ENCODE measurements at regions not wholly inside any gene's neighbourhood (a gene's known extent, or its start where the extent isn't known, plus 50 kb on each side); places are given as distances from the start of the nearest gene placed in this dataset.

DNA sequence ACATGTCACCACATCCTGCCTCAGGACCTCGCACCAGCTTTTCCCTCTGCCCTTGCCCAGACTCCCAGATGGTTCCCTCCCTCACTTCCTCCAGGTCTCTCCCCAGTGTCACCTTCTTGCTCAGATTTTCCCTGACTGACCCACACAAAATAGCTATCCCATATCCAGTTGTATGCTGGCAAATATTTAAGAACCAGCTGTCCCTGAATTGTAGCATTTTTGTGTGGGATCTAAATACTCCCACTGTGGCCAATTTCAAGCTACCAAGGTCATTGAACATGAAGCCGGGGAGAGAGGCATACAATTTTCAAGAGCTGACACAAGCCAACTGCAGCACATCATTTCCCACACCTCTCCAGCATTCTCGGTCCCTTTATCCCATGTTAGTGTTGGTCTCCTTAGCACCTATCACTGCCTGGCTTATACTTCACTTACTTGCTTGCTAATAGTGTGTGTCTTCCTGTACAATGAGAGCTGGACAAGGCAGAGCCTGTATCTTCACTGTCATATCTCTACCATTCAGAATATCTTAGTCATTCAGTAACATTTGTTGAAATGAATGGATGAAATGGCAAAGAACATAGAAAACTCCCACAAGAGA is 101.3 kb upstream of the CTNNB1 start:
- no peak for DNase-seq (ENCODE audit: low read depth, low spot score)

- DNase-seq (ENCODE audit: low read depth, low spot score): no peak
These were observed 98.1 kb upstream of the CTNNB1 start for GRCh38 chr3:41101231-41101630.

DNA sequence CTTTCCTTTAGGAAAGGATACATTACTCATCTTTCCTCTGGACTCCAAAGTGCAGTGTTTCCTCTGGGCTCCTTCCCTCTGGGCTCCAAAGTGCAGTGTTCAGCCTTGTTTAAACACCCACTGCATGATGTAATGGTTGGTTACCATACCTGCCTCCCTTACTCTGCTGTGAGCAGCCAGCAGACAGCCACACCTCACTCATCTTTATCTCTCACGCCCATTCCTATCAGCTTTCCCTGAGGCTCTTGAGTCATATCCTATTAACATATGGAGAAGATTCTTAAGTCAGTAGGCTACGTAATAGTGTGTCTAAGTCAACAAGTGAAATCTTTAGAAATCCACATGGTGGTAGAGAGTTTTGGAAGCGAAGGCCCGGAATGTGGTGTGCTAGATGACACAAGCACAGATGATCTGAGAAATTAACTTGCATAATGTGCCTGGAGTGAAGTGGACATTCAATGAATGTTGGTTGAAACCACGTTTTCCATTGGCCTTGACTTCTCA is 97.2 kb upstream of the CTNNB1 start:
- no peak for DNase-seq (ENCODE audit: low read depth, low spot score)

DNA sequence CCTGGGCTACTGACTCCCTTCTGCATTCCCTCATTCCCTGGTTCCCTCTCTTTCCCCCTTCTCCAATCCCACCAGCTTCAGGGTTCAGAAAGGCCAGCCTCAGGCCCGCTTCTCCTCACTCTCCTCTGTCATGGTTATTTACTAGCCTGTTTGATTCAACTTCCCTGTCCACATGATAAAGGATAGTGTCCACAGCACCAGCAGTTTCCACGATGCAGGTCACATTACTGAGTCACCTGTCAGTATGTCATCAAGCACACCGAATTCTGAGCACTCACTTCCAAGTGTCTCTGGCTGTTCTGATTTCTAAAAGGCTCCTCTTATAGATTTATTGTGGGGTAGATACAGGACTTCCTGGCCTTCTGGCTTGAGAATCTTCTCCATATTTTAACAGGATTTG is 96.6 kb upstream of the CTNNB1 start:
- no peak for DNase-seq (ENCODE audit: low read depth, low spot score)

- DNase-seq (ENCODE audit: low read depth, low spot score): no peak
These were observed 96.1 kb upstream of the CTNNB1 start for GRCh38 chr3:41103200-41103599.

DNA sequence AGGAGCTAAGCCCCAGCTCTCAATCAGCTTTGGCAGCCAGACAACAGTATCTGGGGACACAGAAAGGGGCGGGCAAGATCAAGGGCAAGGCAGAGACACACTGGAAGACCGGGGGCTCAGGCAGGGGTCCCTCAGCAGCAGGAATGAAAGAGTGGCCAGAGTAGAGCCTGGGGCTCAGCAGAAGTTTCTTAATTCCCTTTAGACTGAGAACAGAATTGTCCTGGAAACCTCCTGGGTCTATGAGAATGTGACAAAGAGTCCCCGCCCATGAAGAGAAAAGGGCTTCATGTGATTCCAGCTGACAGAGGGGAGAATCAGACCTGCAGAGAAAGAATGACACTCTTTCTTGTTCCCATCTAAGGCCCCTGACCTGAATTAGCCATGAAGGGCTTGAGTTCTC is 95.2 kb upstream of the CTNNB1 start:
- no peak for DNase-seq (ENCODE audit: low read depth, low spot score)

- no peak for DNase-seq (ENCODE audit: low read depth, low spot score)
These were observed 92.6 kb upstream of the CTNNB1 start for GRCh38 chr3:41106691-41107090.

GRCh38 chr3:41111011-41111410 is 88.3 kb upstream of the CTNNB1 start:
- no peak for DNase-seq (ENCODE audit: low read depth, low spot score)

- no peak for DNase-seq (ENCODE audit: low read depth, low spot score)
These were observed 86.8 kb upstream of the CTNNB1 start for GRCh38 chr3:41112466-41112865.

GRCh38 chr3:41115069-41115468 is 84.2 kb upstream of the CTNNB1 start:
- DNase-seq (ENCODE audit: low read depth, low spot score): no peak

DNA sequence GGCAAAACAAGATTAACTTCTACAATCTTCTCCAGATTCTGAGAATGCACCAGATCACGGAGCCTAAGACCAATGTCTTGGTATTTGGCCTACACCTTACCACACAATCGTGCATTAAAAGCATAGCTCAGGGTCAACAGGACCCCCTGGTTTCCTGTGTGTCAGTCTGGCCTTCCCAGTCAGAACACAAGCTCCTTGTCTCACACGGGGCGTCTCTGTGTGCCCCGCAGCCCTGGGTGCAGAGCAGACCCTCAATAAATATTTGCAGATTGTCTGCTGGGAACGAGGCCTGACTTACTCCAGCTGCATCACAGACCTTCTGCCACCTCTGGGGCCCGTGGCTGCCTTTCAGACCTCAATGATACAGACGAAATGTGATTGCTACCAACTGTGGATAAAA is 82.5 kb upstream of the CTNNB1 start:
- DNase-seq (ENCODE audit: low read depth, low spot score): no peak

- DNase-seq (ENCODE audit: low read depth, low spot score): no peak
These were observed 81.9 kb upstream of the CTNNB1 start for GRCh38 chr3:41117398-41117870.

- DNase-seq (ENCODE audit: low read depth, low spot score): no peak
These were observed 80.6 kb upstream of the CTNNB1 start for GRCh38 chr3:41118461-41119390.

GRCh38 chr3:41120460-41120859 is 78.8 kb upstream of the CTNNB1 start:
- no peak for DNase-seq (ENCODE audit: low read depth, low spot score)

GRCh38 chr3:41125258-41125657 is 74.0 kb upstream of the CTNNB1 start:
- no peak for DNase-seq (ENCODE audit: low read depth, low spot score)

DNA sequence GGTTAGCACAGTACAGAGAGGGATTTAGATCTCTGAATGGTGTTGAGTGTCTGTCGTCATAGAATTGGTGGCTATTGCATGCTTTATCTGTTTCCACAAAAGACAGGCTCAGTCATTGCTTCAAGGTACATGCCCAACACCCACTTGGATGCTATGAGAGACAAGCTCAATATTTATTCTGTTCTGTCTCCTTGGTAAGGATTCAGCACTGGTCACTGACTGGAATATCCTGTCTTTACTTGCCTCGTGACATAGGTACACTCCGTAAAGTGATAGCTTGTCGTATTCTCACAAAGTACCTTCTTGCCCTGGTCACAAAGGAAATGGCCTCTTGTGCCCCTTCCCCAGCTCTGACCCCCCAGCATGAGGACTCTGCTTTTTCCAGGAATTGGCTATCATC is 72.8 kb upstream of the CTNNB1 start:
- DNase-seq (ENCODE audit: low read depth, low spot score): no peak

DNA sequence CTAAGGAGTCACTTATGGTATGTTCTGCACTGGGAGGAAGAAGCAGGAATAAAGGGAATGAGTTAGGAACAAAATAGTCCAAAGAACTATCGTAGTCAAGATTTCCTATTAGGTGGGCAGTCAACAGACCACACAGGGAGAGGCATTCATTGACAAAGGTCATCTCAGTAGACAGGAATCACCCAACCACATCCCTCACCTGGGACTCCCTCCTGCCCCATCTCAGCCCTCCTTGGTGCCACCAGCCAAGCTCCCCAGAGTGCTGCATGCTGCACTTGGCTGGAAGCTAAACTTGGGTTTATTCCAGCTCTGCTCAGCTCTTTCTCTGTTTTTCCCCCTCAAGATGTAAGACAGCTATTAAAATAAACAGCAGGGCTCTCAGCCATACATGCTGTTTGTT is 72.3 kb upstream of the CTNNB1 start:
- DNase-seq (ENCODE audit: low read depth, low spot score): no peak

DNA sequence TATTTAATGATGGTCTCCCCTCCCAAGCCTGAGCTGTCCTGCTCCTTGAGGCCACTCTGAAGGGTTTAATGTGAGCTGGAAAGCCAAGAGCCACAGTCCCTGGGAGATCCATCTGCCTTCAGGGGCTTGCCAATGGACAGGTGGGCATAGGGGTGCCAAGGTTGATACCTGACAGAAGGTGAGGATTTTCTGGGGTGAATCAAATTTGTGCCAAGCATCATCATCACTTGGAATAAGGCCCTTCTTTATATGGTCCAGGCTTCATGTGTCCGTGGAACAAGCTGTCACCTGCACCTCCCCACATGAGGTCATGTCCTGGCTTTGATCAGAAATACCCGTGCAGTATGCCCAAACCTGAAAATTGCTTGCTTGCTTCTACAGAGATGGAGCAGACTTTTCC is 71.9 kb upstream of the CTNNB1 start:
- no peak for DNase-seq (ENCODE audit: low read depth, low spot score)

DNA sequence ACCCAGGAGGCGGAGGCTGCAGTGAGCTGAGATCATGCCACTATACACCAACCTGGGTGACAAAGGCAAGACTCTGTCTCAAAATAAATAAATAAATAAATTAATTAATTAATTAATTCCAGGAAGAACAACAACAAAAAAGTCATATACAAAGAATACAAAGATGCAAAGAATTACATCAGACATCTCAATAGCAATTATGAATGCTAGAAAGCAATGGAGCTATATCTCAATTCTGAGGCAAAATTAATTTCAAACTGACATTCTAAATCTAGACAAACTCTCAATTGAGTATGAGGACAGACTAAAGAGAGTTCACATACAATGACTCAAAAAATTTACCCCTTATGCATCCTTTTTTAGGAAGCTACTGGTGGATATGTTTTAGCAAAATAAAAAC is 69.6 kb upstream of the CTNNB1 start:
- DNase-seq (ENCODE audit: low read depth, low spot score): no peak

- no peak for DNase-seq (ENCODE audit: low read depth, low spot score)
These were observed 68.1 kb upstream of the CTNNB1 start for GRCh38 chr3:41131224-41131623.

GRCh38 chr3:41137686-41138111 is 61.6 kb upstream of the CTNNB1 start:
- no peak for DNase-seq (ENCODE audit: low read depth, low spot score)

DNA sequence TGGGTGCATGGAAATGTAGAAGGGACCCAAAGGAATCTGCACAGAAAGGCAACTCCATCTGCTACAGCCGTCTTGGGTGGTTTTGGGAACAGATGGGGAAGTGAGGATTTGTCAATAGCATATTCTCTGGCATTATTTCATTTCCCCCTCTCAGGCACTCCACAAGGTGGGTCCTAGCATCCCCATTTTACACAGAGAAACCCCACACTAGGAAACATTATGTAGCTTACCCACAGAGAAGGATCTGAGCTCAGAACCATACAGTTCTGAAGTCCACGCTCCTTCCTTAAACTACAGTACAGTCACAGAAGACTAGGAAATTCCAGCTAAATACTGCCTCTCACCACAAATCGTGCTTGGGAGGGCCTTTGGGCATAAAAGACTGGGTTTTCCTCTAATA is 61.2 kb upstream of the CTNNB1 start:
- DNase-seq (ENCODE audit: low read depth, low spot score): no peak

GRCh38 chr3:41138601-41139000 is 60.7 kb upstream of the CTNNB1 start:
- no peak for DNase-seq (ENCODE audit: low read depth, low spot score)
